WTC11 (cell line): ENCODE measurements at regions not wholly inside any gene's neighbourhood (a gene's known extent, or its start where the extent isn't known, plus 50 kb on each side); places are given as distances from the start of the nearest gene placed in this dataset.

ENCODE experiments used
- ATAC-seq: fragments of 200-7000 bp; cut with Tn5 transposase; 2 replicates; pipeline ENCODE4 v1.10.0; 2021; ENCODE audit warnings: mild to moderate bottlenecking, moderate library complexity
- CTCF ChIA-PET: fragments of 300-600 bp; sonication (Branson Sonifier 250); formaldehyde crosslinking; loops from one replicate; lab custom pipeline; 2021; ENCODE audit warnings: antibody characterized with exemption; lab: Charles Lee
- POLR2A ChIA-PET: fragments of 350-600 bp; sonication (Branson Sonifier 250); formaldehyde crosslinking; loops from one replicate; lab custom pipeline; 2021; ENCODE audit warnings: antibody characterized with exemption; lab: Charles Lee
- DNase-seq: peaks from one replicate; pipeline ENCODE4 v3.0.0; 2021; ENCODE audit warnings: low spot score
- H3K27ac Mint-ChIP-seq: 2 replicates; pipeline ENCODE4 v1.8.0; 2021; ENCODE audit warnings: mixed read lengths
- H3K27me3 Mint-ChIP-seq: 2 replicates; pipeline ENCODE4 v1.8.0; 2021; ENCODE audit warnings: low read depth, mild to moderate bottlenecking, moderate library complexity, mixed read lengths
- H3K36me3 Mint-ChIP-seq: 2 replicates; pipeline ENCODE4 v1.8.0; 2021; ENCODE audit warnings: mixed read lengths
- H3K4me1 Mint-ChIP-seq: 2 replicates; pipeline ENCODE4 v1.8.0; 2022; ENCODE audit warnings: mixed read lengths
- H3K4me3 Mint-ChIP-seq: 2 replicates; pipeline ENCODE4 v1.8.0; 2021; ENCODE audit warnings: mild to moderate bottlenecking, moderate library complexity, mixed read lengths
- H3K9me3 Mint-ChIP-seq: 2 replicates; pipeline ENCODE4 v1.8.0; 2021; ENCODE audit warnings: mixed read lengths
- FOXK1 ChIP-seq: sonication (generic); formaldehyde crosslinking; IDR thresholded peaks from 2 replicates; pipeline ENCODE4 v1.8.0; 2022; ENCODE audit warnings: mild to moderate bottlenecking, moderate library complexity, missing genetic modification reagents
- GRHL2 ChIP-seq: fragments of 250-450 bp; sonication (Bioruptor Pico); IDR thresholded peaks from 2 replicates; pipeline ENCODE4 v1.8.0; 2022; ENCODE audit warnings: mild to moderate bottlenecking, moderate library complexity; ENCODE audit not compliant: insufficient replicate concordance, severe bottlenecking
- GTF2I ChIP-seq: fragments of 250-450 bp; sonication (Bioruptor Pico); conservative IDR thresholded peaks from 2 replicates; pipeline ENCODE4 v1.4.0; 2021; ENCODE audit warnings: mild to moderate bottlenecking
- JUN ChIP-seq: sonication (generic); formaldehyde crosslinking; IDR thresholded peaks from 2 replicates; pipeline ENCODE4 v1.8.0; 2023; ENCODE audit warnings: mild to moderate bottlenecking, missing genetic modification reagents
- NFYB ChIP-seq: sonication (generic); formaldehyde crosslinking; conservative IDR thresholded peaks from 2 replicates; pipeline ENCODE4 v1.8.0; 2022; ENCODE audit warnings: low read depth, missing genetic modification reagents
- NR1H2 ChIP-seq: sonication (generic); formaldehyde crosslinking; IDR thresholded peaks from 2 replicates; pipeline ENCODE4 v1.9.0; 2021; ENCODE audit warnings: mild to moderate bottlenecking, moderate library complexity, missing genetic modification reagents
- ZBTB21 ChIP-seq: sonication (generic); formaldehyde crosslinking; IDR thresholded peaks from 2 replicates; pipeline ENCODE4 v1.8.1; 2023; ENCODE audit warnings: mild to moderate bottlenecking, missing genetic modification reagents, borderline replicate concordance
- ZNF121 ChIP-seq: sonication (generic); formaldehyde crosslinking; IDR thresholded peaks from 2 replicates; pipeline ENCODE4 v1.8.0; 2023; ENCODE audit warnings: missing genetic modification reagents
- ZNF317 ChIP-seq: sonication (generic); formaldehyde crosslinking; IDR thresholded peaks from 2 replicates; pipeline ENCODE4 v1.8.1; 2023; ENCODE audit warnings: low read depth, mild to moderate bottlenecking, moderate library complexity, missing genetic modification reagents, borderline replicate concordance
- ZNF671 ChIP-seq: fragments of 250-450 bp; sonication (Bioruptor Pico); IDR thresholded peaks from 2 replicates; pipeline ENCODE4 v1.8.0; 2021; ENCODE audit warnings: mild to moderate bottlenecking
- TF ChIP-seq, protein P1 (sequence below): sonication (generic); formaldehyde crosslinking; IDR thresholded peaks from 2 replicates; pipeline ENCODE4 v1.8.1; 2023; ENCODE audit warnings: mild to moderate bottlenecking, missing genetic modification reagents, borderline replicate concordance
- TF ChIP-seq, protein P2 (sequence below): fragments of 250-450 bp; sonication (Bioruptor Pico); conservative IDR thresholded peaks from 2 replicates; pipeline ENCODE4 v1.9.0; 2021; ENCODE audit warnings: mild to moderate bottlenecking
- TF ChIP-seq, protein P3 (sequence below): sonication (generic); formaldehyde crosslinking; IDR thresholded peaks from 2 replicates; pipeline ENCODE4 v1.8.1; 2022; ENCODE audit warnings: low read depth, missing genetic modification reagents, borderline replicate concordance
- TF ChIP-seq, protein P4 (sequence below): sonication (generic); formaldehyde crosslinking; IDR thresholded peaks from 2 replicates; pipeline ENCODE4 v1.8.1; 2022; ENCODE audit warnings: low read depth, mild to moderate bottlenecking, moderate library complexity, missing genetic modification reagents, borderline replicate concordance
- TF ChIP-seq, protein P5 (sequence below): fragments of 250-450 bp; sonication (Bioruptor Pico); IDR thresholded peaks from 2 replicates; pipeline ENCODE4 v1.9.0; 2021; ENCODE audit warnings: mild to moderate bottlenecking, borderline replicate concordance
- TF ChIP-seq, protein P6 (sequence below): sonication (generic); formaldehyde crosslinking; IDR thresholded peaks from 2 replicates; pipeline ENCODE4 v1.8.1; 2022; ENCODE audit warnings: missing genetic modification reagents, borderline replicate concordance
- TF ChIP-seq, protein P7 (sequence below): fragments of 200-600 bp; IDR thresholded peaks from 2 replicates; pipeline ENCODE4 v1.8.0; 2022; ENCODE audit warnings: antibody characterized with exemption

DNA sequence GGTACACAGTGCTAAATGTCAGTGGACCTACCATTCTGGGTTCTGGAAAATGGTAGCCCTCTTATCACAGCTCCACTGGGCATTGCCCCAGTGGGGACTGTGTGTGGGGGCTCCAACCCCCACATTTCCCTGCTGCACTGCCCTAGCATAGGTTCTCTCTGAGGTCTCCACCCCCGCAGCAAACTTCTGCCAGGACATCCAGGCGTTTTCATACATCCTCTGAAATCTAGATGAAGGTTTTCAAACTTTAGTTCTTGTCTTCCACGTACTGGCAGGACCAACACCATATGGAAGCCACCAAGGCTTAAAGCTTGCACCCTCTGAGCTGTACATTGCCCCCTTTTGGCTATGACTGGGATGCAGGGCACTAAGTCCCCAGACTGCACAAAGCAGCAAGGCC lies 788.2 kb upstream of the ALCAM start (continued):
- TF ChIP-seq, protein P1, sequence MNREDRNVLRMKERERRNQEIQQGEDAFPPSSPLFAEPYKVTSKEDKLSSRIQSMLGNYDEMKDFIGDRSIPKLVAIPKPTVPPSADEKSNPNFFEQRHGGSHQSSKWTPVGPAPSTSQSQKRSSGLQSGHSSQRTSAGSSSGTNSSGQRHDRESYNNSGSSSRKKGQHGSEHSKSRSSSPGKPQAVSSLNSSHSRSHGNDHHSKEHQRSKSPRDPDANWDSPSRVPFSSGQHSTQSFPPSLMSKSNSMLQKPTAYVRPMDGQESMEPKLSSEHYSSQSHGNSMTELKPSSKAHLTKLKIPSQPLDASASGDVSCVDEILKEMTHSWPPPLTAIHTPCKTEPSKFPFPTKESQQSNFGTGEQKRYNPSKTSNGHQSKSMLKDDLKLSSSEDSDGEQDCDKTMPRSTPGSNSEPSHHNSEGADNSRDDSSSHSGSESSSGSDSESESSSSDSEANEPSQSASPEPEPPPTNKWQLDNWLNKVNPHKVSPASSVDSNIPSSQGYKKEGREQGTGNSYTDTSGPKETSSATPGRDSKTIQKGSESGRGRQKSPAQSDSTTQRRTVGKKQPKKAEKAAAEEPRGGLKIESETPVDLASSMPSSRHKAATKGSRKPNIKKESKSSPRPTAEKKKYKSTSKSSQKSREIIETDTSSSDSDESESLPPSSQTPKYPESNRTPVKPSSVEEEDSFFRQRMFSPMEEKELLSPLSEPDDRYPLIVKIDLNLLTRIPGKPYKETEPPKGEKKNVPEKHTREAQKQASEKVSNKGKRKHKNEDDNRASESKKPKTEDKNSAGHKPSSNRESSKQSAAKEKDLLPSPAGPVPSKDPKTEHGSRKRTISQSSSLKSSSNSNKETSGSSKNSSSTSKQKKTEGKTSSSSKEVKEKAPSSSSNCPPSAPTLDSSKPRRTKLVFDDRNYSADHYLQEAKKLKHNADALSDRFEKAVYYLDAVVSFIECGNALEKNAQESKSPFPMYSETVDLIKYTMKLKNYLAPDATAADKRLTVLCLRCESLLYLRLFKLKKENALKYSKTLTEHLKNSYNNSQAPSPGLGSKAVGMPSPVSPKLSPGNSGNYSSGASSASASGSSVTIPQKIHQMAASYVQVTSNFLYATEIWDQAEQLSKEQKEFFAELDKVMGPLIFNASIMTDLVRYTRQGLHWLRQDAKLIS: no peak
- TF ChIP-seq, protein P2, sequence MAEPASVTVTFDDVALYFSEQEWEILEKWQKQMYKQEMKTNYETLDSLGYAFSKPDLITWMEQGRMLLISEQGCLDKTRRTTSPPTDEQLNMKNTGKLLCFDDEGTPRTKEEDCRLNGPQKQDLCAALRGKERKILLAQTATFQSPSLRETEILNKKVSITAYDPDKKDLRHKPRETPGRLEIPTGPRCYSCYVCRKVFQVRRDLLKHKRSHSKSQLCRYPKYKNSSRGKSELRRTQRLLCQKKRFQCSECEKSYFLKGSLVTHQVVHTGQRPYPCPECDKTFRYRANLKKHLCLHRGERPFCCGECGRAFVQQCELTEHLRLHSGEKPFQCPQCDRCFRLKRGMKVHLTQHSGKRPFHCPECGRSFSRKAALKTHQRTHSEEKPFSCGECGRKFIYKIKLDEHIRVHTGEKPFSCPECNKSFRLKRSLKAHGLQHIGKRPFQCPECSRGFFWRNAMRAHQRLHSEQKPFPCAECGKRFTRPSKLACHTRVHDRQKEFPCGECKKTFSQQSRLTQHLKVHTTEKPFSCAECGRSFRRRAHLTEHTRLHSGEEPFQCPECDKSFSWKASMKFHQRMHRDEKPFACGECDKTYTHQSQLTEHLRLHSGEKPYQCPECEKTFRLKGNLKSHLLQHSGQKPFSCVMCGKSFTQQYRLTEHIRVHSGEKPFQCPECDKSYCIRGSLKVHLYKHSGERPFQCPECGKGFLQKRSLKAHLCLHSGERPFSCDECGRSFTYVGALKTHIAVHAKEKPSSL (CRISPR knock-in tag): no peak

DNA sequence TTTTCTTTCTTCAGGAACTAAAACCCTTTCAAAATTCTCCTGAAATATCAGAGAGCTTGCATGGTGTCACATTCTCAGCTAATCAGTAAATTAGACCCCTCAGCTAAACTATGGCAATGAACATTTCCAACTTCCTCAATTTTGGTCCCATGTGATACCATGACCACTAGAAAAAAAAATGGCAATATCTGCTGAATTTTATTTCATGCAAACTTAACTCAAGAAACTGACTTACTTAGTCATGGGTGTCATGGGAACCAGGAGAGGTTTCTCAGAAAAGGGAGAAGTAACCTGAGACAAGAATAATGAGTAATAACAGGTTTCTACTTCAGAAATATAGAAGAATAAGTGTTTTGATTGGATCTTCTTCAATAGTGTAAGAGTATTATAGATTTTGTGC lies 784.6 kb upstream of the ALCAM start:
- no peak overlapping the region for H3K4me3 Mint-ChIP-seq
- no peaks in the 10 kb centered on the region; the same call in 1 of the 2 replicates for H3K27me3 Mint-ChIP-seq
- POLR2A ChIA-PET: no interaction called here
- H3K4me1 Mint-ChIP-seq: no peaks in the 10 kb centered on the region
- ATAC-seq (no peak), DNase-seq (no peak)
- CTCF ChIA-PET: no interaction called here
- H3K36me3 Mint-ChIP-seq: peaks cover 27% of the 10 kb centered on the region
- H3K27ac Mint-ChIP-seq: no peak overlapping the region
- H3K9me3 Mint-ChIP-seq: peaks cover 47% of the 10 kb centered on the region
- TF ChIP-seq ZNF671 (CRISPR knock-in tag) (no peak), NR1H2 (CRISPR knock-in tag) (no peak), NFYB (CRISPR knock-in tag) (no peak), FOXK1 (no peak), GTF2I (CRISPR knock-in tag) (no peak), ZNF317 (CRISPR knock-in tag) (no peak), GRHL2 (CRISPR knock-in tag) (no peak), ZNF121 (CRISPR knock-in tag) (no peak), ZBTB21 (CRISPR knock-in tag) (no peak), JUN (no peak)
- TF ChIP-seq, protein P3, sequence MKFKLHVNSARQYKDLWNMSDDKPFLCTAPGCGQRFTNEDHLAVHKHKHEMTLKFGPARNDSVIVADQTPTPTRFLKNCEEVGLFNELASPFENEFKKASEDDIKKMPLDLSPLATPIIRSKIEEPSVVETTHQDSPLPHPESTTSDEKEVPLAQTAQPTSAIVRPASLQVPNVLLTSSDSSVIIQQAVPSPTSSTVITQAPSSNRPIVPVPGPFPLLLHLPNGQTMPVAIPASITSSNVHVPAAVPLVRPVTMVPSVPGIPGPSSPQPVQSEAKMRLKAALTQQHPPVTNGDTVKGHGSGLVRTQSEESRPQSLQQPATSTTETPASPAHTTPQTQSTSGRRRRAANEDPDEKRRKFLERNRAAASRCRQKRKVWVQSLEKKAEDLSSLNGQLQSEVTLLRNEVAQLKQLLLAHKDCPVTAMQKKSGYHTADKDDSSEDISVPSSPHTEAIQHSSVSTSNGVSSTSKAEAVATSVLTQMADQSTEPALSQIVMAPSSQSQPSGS (CRISPR knock-in tag): no peak
- TF ChIP-seq, protein P4, sequence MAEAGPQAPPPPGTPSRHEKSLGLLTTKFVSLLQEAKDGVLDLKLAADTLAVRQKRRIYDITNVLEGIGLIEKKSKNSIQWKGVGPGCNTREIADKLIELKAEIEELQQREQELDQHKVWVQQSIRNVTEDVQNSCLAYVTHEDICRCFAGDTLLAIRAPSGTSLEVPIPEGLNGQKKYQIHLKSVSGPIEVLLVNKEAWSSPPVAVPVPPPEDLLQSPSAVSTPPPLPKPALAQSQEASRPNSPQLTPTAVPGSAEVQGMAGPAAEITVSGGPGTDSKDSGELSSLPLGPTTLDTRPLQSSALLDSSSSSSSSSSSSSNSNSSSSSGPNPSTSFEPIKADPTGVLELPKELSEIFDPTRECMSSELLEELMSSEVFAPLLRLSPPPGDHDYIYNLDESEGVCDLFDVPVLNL (CRISPR knock-in tag): no peak
- TF ChIP-seq, protein P5, sequence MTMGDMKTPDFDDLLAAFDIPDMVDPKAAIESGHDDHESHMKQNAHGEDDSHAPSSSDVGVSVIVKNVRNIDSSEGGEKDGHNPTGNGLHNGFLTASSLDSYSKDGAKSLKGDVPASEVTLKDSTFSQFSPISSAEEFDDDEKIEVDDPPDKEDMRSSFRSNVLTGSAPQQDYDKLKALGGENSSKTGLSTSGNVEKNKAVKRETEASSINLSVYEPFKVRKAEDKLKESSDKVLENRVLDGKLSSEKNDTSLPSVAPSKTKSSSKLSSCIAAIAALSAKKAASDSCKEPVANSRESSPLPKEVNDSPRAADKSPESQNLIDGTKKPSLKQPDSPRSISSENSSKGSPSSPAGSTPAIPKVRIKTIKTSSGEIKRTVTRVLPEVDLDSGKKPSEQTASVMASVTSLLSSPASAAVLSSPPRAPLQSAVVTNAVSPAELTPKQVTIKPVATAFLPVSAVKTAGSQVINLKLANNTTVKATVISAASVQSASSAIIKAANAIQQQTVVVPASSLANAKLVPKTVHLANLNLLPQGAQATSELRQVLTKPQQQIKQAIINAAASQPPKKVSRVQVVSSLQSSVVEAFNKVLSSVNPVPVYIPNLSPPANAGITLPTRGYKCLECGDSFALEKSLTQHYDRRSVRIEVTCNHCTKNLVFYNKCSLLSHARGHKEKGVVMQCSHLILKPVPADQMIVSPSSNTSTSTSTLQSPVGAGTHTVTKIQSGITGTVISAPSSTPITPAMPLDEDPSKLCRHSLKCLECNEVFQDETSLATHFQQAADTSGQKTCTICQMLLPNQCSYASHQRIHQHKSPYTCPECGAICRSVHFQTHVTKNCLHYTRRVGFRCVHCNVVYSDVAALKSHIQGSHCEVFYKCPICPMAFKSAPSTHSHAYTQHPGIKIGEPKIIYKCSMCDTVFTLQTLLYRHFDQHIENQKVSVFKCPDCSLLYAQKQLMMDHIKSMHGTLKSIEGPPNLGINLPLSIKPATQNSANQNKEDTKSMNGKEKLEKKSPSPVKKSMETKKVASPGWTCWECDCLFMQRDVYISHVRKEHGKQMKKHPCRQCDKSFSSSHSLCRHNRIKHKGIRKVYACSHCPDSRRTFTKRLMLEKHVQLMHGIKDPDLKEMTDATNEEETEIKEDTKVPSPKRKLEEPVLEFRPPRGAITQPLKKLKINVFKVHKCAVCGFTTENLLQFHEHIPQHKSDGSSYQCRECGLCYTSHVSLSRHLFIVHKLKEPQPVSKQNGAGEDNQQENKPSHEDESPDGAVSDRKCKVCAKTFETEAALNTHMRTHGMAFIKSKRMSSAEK (CRISPR knock-in tag): no peak
- TF ChIP-seq, protein P6, sequence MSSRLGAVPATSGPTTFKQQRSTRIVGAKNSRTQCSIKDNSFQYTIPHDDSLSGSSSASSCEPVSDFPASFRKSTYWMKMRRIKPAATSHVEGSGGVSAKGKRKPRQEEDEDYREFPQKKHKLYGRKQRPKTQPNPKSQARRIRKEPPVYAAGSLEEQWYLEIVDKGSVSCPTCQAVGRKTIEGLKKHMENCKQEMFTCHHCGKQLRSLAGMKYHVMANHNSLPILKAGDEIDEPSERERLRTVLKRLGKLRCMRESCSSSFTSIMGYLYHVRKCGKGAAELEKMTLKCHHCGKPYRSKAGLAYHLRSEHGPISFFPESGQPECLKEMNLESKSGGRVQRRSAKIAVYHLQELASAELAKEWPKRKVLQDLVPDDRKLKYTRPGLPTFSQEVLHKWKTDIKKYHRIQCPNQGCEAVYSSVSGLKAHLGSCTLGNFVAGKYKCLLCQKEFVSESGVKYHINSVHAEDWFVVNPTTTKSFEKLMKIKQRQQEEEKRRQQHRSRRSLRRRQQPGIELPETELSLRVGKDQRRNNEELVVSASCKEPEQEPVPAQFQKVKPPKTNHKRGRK (CRISPR knock-in tag): no peak
- TF ChIP-seq, protein P7, sequence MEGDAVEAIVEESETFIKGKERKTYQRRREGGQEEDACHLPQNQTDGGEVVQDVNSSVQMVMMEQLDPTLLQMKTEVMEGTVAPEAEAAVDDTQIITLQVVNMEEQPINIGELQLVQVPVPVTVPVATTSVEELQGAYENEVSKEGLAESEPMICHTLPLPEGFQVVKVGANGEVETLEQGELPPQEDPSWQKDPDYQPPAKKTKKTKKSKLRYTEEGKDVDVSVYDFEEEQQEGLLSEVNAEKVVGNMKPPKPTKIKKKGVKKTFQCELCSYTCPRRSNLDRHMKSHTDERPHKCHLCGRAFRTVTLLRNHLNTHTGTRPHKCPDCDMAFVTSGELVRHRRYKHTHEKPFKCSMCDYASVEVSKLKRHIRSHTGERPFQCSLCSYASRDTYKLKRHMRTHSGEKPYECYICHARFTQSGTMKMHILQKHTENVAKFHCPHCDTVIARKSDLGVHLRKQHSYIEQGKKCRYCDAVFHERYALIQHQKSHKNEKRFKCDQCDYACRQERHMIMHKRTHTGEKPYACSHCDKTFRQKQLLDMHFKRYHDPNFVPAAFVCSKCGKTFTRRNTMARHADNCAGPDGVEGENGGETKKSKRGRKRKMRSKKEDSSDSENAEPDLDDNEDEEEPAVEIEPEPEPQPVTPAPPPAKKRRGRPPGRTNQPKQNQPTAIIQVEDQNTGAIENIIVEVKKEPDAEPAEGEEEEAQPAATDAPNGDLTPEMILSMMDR: no peak
